GM23338 (cell line): ENCODE measurements at regions not wholly inside any gene's neighbourhood (a gene's known extent, or its start where the extent isn't known, plus 50 kb on each side); places are given as distances from the start of the nearest gene placed in this dataset.

ENCODE experiments used
- ATAC-seq: fragments of 200-7000 bp; cut with Tn5 transposase; 3 replicates; pipeline ENCODE4 v1.9.1; 2020
- DNase-seq: peaks from one replicate; pipeline ENCODE4 v3.0.0-alpha.2; 2015; ENCODE audit warnings: low spot score
- H2AFZ ChIP-seq: fragments of 200-600 bp; sonication (generic); 2 replicates; pipeline ENCODE4 v1.8.0; 2016; ENCODE audit warnings: antibody characterized with exemption, mild to moderate bottlenecking, moderate library complexity
- H3F3A ChIP-seq: fragments of 200-600 bp; sonication (generic); replicated peaks from 2 replicates; pipeline ENCODE4 v1.8.0; 2017; ENCODE audit warnings: antibody characterized with exemption, mixed run types, low read depth
- H3K27ac ChIP-seq: fragments of 200-600 bp; sonication (generic); 2 replicates; pipeline ENCODE4 v1.6.1; 2016; ENCODE audit warnings: low read depth
- H3K27me3 ChIP-seq: fragments of 200-600 bp; sonication (generic); 2 replicates; pipeline ENCODE4 v1.8.0; 2016; ENCODE audit warnings: mild to moderate bottlenecking, mixed run types, moderate library complexity; ENCODE audit not compliant: insufficient read depth
- H3K36me3 ChIP-seq: fragments of 200-600 bp; sonication (generic); 2 replicates; pipeline ENCODE4 v1.8.0; 2016; ENCODE audit warnings: mild to moderate bottlenecking; ENCODE audit not compliant: insufficient read depth
- H3K4me1 ChIP-seq: fragments of 200-600 bp; sonication (generic); 2 replicates; pipeline ENCODE4 v1.8.0; 2016; ENCODE audit warnings: mild to moderate bottlenecking, moderate library complexity; ENCODE audit not compliant: insufficient read depth
- H3K4me2 ChIP-seq: fragments of 200-600 bp; sonication (generic); 2 replicates; pipeline ENCODE4 v1.7.1; 2017; ENCODE audit warnings: mixed run types
- H3K4me3 ChIP-seq: fragments of 200-600 bp; sonication (generic); 2 replicates; pipeline ENCODE4 v1.6.1; 2016; ENCODE audit warnings: mixed run types
- H3K79me2 ChIP-seq: fragments of 200-600 bp; sonication (generic); replicated peaks from 2 replicates; pipeline ENCODE4 v1.8.0; 2017; ENCODE audit warnings: mild to moderate bottlenecking; ENCODE audit not compliant: insufficient read depth
- H3K9me2 ChIP-seq: fragments of 200-600 bp; sonication (generic); 2 replicates; pipeline ENCODE4 v1.8.0; 2017; ENCODE audit not compliant: insufficient read depth
- H4K20me1 ChIP-seq: fragments of 200-600 bp; sonication (generic); replicated peaks from 2 replicates; pipeline ENCODE4 v1.8.0; 2017; ENCODE audit warnings: mild to moderate bottlenecking; ENCODE audit not compliant: insufficient read depth
- H3K27ac Mint-ChIP-seq: 2 replicates; pipeline ENCODE4 v1.8.0; 2020; ENCODE audit warnings: inconsistent platforms, mild to moderate bottlenecking, moderate library complexity, mixed read lengths
- H3K27me3 Mint-ChIP-seq: 3 replicates; pipeline ENCODE4 v1.8.0; 2022; ENCODE audit warnings: low read depth, mild to moderate bottlenecking, moderate library complexity, mixed read lengths, inconsistent platforms; ENCODE audit not compliant: insufficient read depth, poor library complexity
- H3K36me3 Mint-ChIP-seq: 3 replicates; pipeline ENCODE4 v1.8.0; 2021; ENCODE audit warnings: low read depth, mild to moderate bottlenecking, inconsistent platforms, moderate library complexity, mixed read lengths
- H3K4me1 Mint-ChIP-seq: 3 replicates; pipeline ENCODE4 v1.8.0; 2020; ENCODE audit warnings: mild to moderate bottlenecking, inconsistent platforms, mixed read lengths
- H3K4me3 Mint-ChIP-seq: 3 replicates; pipeline ENCODE4 v1.8.0; 2021; ENCODE audit warnings: moderate library complexity, mild to moderate bottlenecking, inconsistent platforms, mixed read lengths
- H3K9me3 Mint-ChIP-seq: 3 replicates; pipeline ENCODE4 v1.8.0; 2020; ENCODE audit warnings: moderate library complexity, mild to moderate bottlenecking, inconsistent platforms, mixed read lengths
- CREB1 ChIP-seq: fragments of 250-450 bp; sonication (Bioruptor Pico); IDR thresholded peaks from 2 replicates; pipeline ENCODE4 v1.5.0; 2020; ENCODE audit warnings: low read depth, mild to moderate bottlenecking, moderate library complexity
- EZH2 ChIP-seq: fragments of 200-600 bp; sonication (generic); IDR thresholded peaks from one replicate; pipeline ENCODE4 v1.8.0; 2017; ENCODE audit warnings: antibody characterized with exemption, mild to moderate bottlenecking, low read depth; ENCODE audit not compliant: unreplicated experiment
- JUNB ChIP-seq: IDR thresholded peaks from one replicate; pipeline ENCODE4 v1.6.1; 2016; ENCODE audit warnings: antibody characterized with exemption; ENCODE audit not compliant: unreplicated experiment
- NANOG ChIP-seq: IDR thresholded peaks from 2 replicates; pipeline ENCODE4 v1.6.1; 2016; ENCODE audit warnings: antibody characterized with exemption, borderline replicate concordance
- ZNF114 ChIP-seq: fragments of 250-450 bp; sonication (Bioruptor Pico); IDR thresholded peaks from 2 replicates; pipeline ENCODE4 v1.5.0; 2020; ENCODE audit warnings: mild to moderate bottlenecking, moderate library complexity
- ZNF331 ChIP-seq: fragments of 250-450 bp; sonication (Bioruptor Pico); IDR thresholded peaks from 2 replicates; pipeline ENCODE4 v1.5.0; 2020; ENCODE audit warnings: low read depth, mild to moderate bottlenecking, moderate library complexity
- TF ChIP-seq, protein P1 (sequence below), 2 experiments: fragments of 200-600 bp in 1 of 2; sonication (generic) in 1 of 2; conservative IDR thresholded peaks; 2 replicates each; pipeline versions ENCODE4 v1.5.1 to v1.6.1; 2016 to 2017; ENCODE audit warnings: antibody characterized with exemption in 2 of 2, low read depth in 2 of 2, mild to moderate bottlenecking in 2 of 2, moderate library complexity in 1 of 2
- TF ChIP-seq, protein P2 (sequence below): IDR thresholded peaks from one replicate; pipeline ENCODE4 v1.6.1; 2018; ENCODE audit warnings: antibody characterized with exemption; ENCODE audit not compliant: unreplicated experiment

DNA sequence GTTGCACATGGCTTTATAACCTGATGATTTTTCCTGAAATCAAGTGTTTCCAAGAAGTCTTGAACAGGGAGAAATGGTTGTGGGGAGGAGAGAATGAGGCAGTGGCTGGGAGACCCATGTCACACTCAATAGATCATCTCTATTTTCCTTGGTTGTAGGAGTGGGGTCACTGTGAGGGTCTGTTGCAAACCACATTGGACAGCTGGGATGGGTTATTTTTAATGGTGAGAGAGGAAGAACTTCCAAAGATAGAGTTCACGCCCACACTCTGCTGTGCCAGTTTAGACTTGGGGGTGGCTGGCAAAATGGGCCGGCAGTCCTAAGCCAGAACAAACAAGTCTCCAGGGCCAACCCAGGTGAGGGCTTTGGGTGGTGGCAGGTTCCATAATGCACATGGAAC, 196.2 kb upstream of the ADRA1D start:
- Histone ChIP-seq H3K4me2 (no peak overlapping the region), H3K9me2 (no peaks in the 10 kb centered on the region; the same call in 1 of the 2 replicates), H3K27ac (no peak overlapping the region), H3K4me1 (no peaks in the 10 kb centered on the region), H2AFZ (no peak overlapping the region; the same call in 1 of the 2 replicates), H3K79me2 (no peaks in the 10 kb centered on the region), H3K36me3 (no peaks in the 10 kb centered on the region), H3K27me3 (no peaks in the 10 kb centered on the region), H4K20me1 (no peaks in the 10 kb centered on the region), H3K4me3 (no peak overlapping the region), H3F3A (no peaks in the 10 kb centered on the region)
- H3K36me3 Mint-ChIP-seq, result peaks cover 2% of the 10 kb centered on the region; the same call in 1 of the 3 replicates
- no peak overlapping the region for H3K4me3 Mint-ChIP-seq
- TF ChIP-seq, protein P1, sequence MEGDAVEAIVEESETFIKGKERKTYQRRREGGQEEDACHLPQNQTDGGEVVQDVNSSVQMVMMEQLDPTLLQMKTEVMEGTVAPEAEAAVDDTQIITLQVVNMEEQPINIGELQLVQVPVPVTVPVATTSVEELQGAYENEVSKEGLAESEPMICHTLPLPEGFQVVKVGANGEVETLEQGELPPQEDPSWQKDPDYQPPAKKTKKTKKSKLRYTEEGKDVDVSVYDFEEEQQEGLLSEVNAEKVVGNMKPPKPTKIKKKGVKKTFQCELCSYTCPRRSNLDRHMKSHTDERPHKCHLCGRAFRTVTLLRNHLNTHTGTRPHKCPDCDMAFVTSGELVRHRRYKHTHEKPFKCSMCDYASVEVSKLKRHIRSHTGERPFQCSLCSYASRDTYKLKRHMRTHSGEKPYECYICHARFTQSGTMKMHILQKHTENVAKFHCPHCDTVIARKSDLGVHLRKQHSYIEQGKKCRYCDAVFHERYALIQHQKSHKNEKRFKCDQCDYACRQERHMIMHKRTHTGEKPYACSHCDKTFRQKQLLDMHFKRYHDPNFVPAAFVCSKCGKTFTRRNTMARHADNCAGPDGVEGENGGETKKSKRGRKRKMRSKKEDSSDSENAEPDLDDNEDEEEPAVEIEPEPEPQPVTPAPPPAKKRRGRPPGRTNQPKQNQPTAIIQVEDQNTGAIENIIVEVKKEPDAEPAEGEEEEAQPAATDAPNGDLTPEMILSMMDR (conservative IDR thresholded peaks at IDR 0.05; ENCODE audit: low read depth in 2 of 2), result no peak
- H3K9me3 Mint-ChIP-seq, result peaks cover 7% of the 10 kb centered on the region
- ATAC-seq (no peak), DNase-seq (no peak)
- peaks cover 2% of the 10 kb centered on the region for H3K27me3 Mint-ChIP-seq
- no peak overlapping the region for H3K27ac Mint-ChIP-seq
- H3K4me1 Mint-ChIP-seq, result peaks cover 5% of the 10 kb centered on the region; the same call in 2 of the 3 replicates

DNA sequence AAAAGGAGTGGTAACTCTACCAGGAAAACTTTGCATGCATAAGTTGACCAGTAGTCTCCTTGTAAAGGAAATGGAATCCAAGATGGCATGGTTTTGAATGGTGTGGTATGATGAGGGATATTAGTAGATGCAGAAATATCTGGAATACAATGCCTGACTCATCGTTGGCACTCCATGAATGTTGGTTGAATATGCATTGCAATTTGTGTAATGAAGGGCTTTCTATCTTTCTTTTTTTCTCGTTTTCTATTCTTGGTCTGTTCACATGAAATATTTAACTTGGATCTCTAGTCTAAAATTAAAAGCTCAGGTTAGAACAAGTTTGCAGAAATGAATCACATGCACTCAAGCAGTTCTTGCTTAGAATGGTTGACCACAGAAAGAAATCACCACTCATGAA, 195.3 kb upstream of the ADRA1D start:
- Mint-ChIP-seq H3K9me3 (peaks cover 7% of the 10 kb centered on the region), H3K36me3 (peaks cover 2% of the 10 kb centered on the region; the same call in 1 of the 3 replicates), H3K4me1 (no peaks in the 10 kb centered on the region), H3K27me3 (no peaks in the 10 kb centered on the region), H3K27ac (no peak overlapping the region), H3K4me3 (no peak overlapping the region)
- Histone ChIP-seq H3K36me3 (no peaks in the 10 kb centered on the region), H4K20me1 (no peaks in the 10 kb centered on the region), H3K4me3 (no peak overlapping the region), H2AFZ (no peak overlapping the region), H3K27me3 (no peaks in the 10 kb centered on the region), H3F3A (no peaks in the 10 kb centered on the region), H3K79me2 (no peaks in the 10 kb centered on the region), H3K4me2 (no peak overlapping the region), H3K27ac (no peak overlapping the region), H3K9me2 (no peaks in the 10 kb centered on the region; the same call in 1 of the 2 replicates), H3K4me1 (no peaks in the 10 kb centered on the region)
- DNase-seq (no peak), ATAC-seq (no peak)
- TF ChIP-seq EZH2, result no peak
- TF ChIP-seq NANOG, result no peak
- no peak for TF ChIP-seq JUNB
- TF ChIP-seq, protein P2, sequence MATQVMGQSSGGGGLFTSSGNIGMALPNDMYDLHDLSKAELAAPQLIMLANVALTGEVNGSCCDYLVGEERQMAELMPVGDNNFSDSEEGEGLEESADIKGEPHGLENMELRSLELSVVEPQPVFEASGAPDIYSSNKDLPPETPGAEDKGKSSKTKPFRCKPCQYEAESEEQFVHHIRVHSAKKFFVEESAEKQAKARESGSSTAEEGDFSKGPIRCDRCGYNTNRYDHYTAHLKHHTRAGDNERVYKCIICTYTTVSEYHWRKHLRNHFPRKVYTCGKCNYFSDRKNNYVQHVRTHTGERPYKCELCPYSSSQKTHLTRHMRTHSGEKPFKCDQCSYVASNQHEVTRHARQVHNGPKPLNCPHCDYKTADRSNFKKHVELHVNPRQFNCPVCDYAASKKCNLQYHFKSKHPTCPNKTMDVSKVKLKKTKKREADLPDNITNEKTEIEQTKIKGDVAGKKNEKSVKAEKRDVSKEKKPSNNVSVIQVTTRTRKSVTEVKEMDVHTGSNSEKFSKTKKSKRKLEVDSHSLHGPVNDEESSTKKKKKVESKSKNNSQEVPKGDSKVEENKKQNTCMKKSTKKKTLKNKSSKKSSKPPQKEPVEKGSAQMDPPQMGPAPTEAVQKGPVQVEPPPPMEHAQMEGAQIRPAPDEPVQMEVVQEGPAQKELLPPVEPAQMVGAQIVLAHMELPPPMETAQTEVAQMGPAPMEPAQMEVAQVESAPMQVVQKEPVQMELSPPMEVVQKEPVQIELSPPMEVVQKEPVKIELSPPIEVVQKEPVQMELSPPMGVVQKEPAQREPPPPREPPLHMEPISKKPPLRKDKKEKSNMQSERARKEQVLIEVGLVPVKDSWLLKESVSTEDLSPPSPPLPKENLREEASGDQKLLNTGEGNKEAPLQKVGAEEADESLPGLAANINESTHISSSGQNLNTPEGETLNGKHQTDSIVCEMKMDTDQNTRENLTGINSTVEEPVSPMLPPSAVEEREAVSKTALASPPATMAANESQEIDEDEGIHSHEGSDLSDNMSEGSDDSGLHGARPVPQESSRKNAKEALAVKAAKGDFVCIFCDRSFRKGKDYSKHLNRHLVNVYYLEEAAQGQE, result no peak
- no peak for TF ChIP-seq ZNF331
- TF ChIP-seq, protein P1 (conservative IDR thresholded peaks at IDR 0.05; ENCODE audit: low read depth in 2 of 2), result no peak
- TF ChIP-seq ZNF114, result no peak
- TF ChIP-seq CREB1, result no peak
